HFFc6 (cell line): ENCODE measurements at regions not wholly inside any gene's neighbourhood (a gene's known extent, or its start where the extent isn't known, plus 50 kb on each side); places are given as distances from the start of the nearest gene placed in this dataset.
"Not testable (repeated sequence)": the region's sequence is repeated elsewhere in the genome, so short reads cannot be mapped to it uniquely, and the experiment has no call there.

ENCODE experiments used
- DNase-seq: peaks from one replicate; pipeline ENCODE4 v3.0.0-alpha.2; 2018
- H3K27ac Mint-ChIP-seq: 2 replicates; pipeline ENCODE4 v1.8.0; 2020; ENCODE audit warnings: mild to moderate bottlenecking, mixed read lengths
- H3K27me3 Mint-ChIP-seq: 2 replicates; pipeline ENCODE4 v1.8.0; 2021; ENCODE audit warnings: mild to moderate bottlenecking, moderate library complexity, mixed read lengths; ENCODE audit not compliant: insufficient read depth
- H3K36me3 Mint-ChIP-seq: 2 replicates; pipeline ENCODE4 v1.8.0; 2021; ENCODE audit warnings: low read depth, mixed read lengths
- H3K4me1 Mint-ChIP-seq: 2 replicates; pipeline ENCODE4 v1.8.0; 2020; ENCODE audit warnings: low read depth, mixed read lengths
- H3K4me3 Mint-ChIP-seq: 2 replicates; pipeline ENCODE4 v1.8.0; 2020; ENCODE audit warnings: mild to moderate bottlenecking, moderate library complexity, mixed read lengths
- H3K9me3 Mint-ChIP-seq: 2 replicates; pipeline ENCODE4 v1.8.0; 2020; ENCODE audit warnings: mild to moderate bottlenecking, mixed read lengths
- CTCF ChIP-seq: fragments of 200-600 bp; sonication (generic); IDR thresholded peaks from 2 replicates; pipeline ENCODE4 v1.5.0; 2021; ENCODE audit warnings: antibody characterized with exemption, mild to moderate bottlenecking

- not testable (repeated sequence) for DNase-seq, H3K4me1 Mint-ChIP-seq, H3K27ac Mint-ChIP-seq, H3K27me3 Mint-ChIP-seq, H3K36me3 Mint-ChIP-seq, H3K4me3 Mint-ChIP-seq
- peaks cover 13% of the 10 kb centered on the region for H3K9me3 Mint-ChIP-seq
Measured at GRCh38 chr7:26424319-26424718, 132.7 kb downstream of the SNX10 start.

GRCh38 chr7:26425655-26426054 is 134.0 kb downstream of the SNX10 start:
- no peak overlapping the region for H3K4me3 Mint-ChIP-seq
- H3K27ac Mint-ChIP-seq: no peak overlapping the region
- DNase-seq: no peak

GRCh38 chr7:26426096-26426495 is 134.4 kb downstream of the SNX10 start:
- peaks cover 24% of the 10 kb centered on the region for H3K9me3 Mint-ChIP-seq
- H3K36me3 Mint-ChIP-seq: no peaks in the 10 kb centered on the region
- H3K27ac Mint-ChIP-seq: no peak overlapping the region
- H3K4me3 Mint-ChIP-seq: no peak overlapping the region
- peaks cover 2% of the 10 kb centered on the region for H3K27me3 Mint-ChIP-seq
- no peak for TF ChIP-seq CTCF
- DNase-seq: no peak
- H3K4me1 Mint-ChIP-seq: no peaks in the 10 kb centered on the region

More at GRCh38 chr7:26425655-26426054, 134.0 kb downstream of the SNX10 start:
- TF ChIP-seq CTCF: no peak
- Mint-ChIP-seq H3K27me3 (peaks cover 2% of the 10 kb centered on the region), H3K9me3 (peaks cover 24% of the 10 kb centered on the region), H3K4me1 (no peaks in the 10 kb centered on the region), H3K36me3 (no peaks in the 10 kb centered on the region)

- Mint-ChIP-seq H3K4me1 (no peaks in the 10 kb centered on the region), H3K4me3 (no peak overlapping the region), H3K36me3 (no peaks in the 10 kb centered on the region), H3K9me3 (peaks cover 24% of the 10 kb centered on the region), H3K27me3 (no peaks in the 10 kb centered on the region; the same call in 1 of the 2 replicates), H3K27ac (no peak overlapping the region)
- DNase-seq: no peak
- no peak for TF ChIP-seq CTCF
Measured at GRCh38 chr7:26428571-26428970, 136.9 kb downstream of the SNX10 start.

- no peak for DNase-seq
- no peak for TF ChIP-seq CTCF
- peaks cover 21% of the 10 kb centered on the region; the same call in 1 of the 2 replicates for H3K9me3 Mint-ChIP-seq
- no peak overlapping the region for H3K4me3 Mint-ChIP-seq
- H3K27me3 Mint-ChIP-seq: no peaks in the 10 kb centered on the region; the same call in 1 of the 2 replicates
- no peak overlapping the region for H3K27ac Mint-ChIP-seq
- H3K4me1 Mint-ChIP-seq: no peaks in the 10 kb centered on the region
- H3K36me3 Mint-ChIP-seq: no peaks in the 10 kb centered on the region
Measured at GRCh38 chr7:26429168-26429567, 137.5 kb downstream of the SNX10 start.

- Mint-ChIP-seq H3K36me3 (no peaks in the 10 kb centered on the region; the same call in 1 of the 2 replicates), H3K9me3 (peaks cover 21% of the 10 kb centered on the region), H3K4me1 (no peaks in the 10 kb centered on the region), H3K27me3 (no peaks in the 10 kb centered on the region), H3K4me3 (no peak overlapping the region), H3K27ac (no peak overlapping the region)
- no peak for DNase-seq
- TF ChIP-seq CTCF: no peak
Measured at GRCh38 chr7:26434974-26435373, 143.3 kb downstream of the SNX10 start.
